SK-N-SH treated with all-trans-retinoic acid at 6 μM for 48 hours (cell line): ENCODE measurements at regions not wholly inside any gene's neighbourhood (a gene's known extent, or its start where the extent isn't known, plus 50 kb on each side); places are given as distances from the start of the nearest gene placed in this dataset.

ENCODE experiments used
- ATAC-seq: fragments of 200-7000 bp; cut with Tn5 transposase; 3 replicates; pipeline ENCODE4 v1.9.1; 2020; ENCODE audit warnings: mild to moderate bottlenecking, moderate library complexity
- CREB5 ChIP-seq: fragments of 250-450 bp; sonication (Bioruptor Pico); IDR thresholded peaks from 2 replicates; pipeline ENCODE4 v1.5.1; 2020; ENCODE audit warnings: low read depth, mild to moderate bottlenecking, moderate library complexity
- CSDC2 ChIP-seq: fragments of 250-450 bp; sonication (Bioruptor Pico); IDR thresholded peaks from 2 replicates; pipeline ENCODE4 v1.5.0; 2020; ENCODE audit warnings: mild to moderate bottlenecking, moderate library complexity
- CSRNP3 ChIP-seq: fragments of 250-450 bp; sonication (Bioruptor Pico); IDR thresholded peaks from 2 replicates; pipeline ENCODE4 v1.5.1; 2021; ENCODE audit warnings: mild to moderate bottlenecking, moderate library complexity
- GLIS3 ChIP-seq: fragments of 250-450 bp; sonication (Bioruptor Pico); IDR thresholded peaks from 2 replicates; pipeline ENCODE4 v1.5.0; 2020; ENCODE audit warnings: mild to moderate bottlenecking, moderate library complexity
- ISL1 ChIP-seq: fragments of 250-450 bp; sonication (Bioruptor Pico); IDR thresholded peaks from 2 replicates; pipeline ENCODE4 v2.1.2; 2022; ENCODE audit warnings: mild to moderate bottlenecking, moderate library complexity
- OSR1 ChIP-seq: fragments of 250-450 bp; sonication (Bioruptor Pico); IDR thresholded peaks from 2 replicates; pipeline ENCODE4 v1.8.0; 2022; ENCODE audit warnings: moderate library complexity, mild to moderate bottlenecking, inconsistent platforms
- POU6F1 ChIP-seq: fragments of 250-450 bp; sonication (Bioruptor Pico); IDR thresholded peaks from 2 replicates; pipeline ENCODE4 v1.8.0; 2021; ENCODE audit warnings: low read depth, mild to moderate bottlenecking, moderate library complexity, borderline replicate concordance
- PPARA ChIP-seq: fragments of 250-450 bp; sonication (Bioruptor Pico); IDR thresholded peaks from 2 replicates; pipeline ENCODE4 v1.5.0; 2020; ENCODE audit warnings: mild to moderate bottlenecking, borderline replicate concordance
- RARB ChIP-seq: fragments of 250-450 bp; sonication (Bioruptor Pico); IDR thresholded peaks from 2 replicates; pipeline ENCODE4 v1.8.0; 2021; ENCODE audit warnings: mild to moderate bottlenecking, moderate library complexity
- SNAI2 ChIP-seq: fragments of 250-450 bp; sonication (Bioruptor Pico); IDR thresholded peaks from 2 replicates; pipeline ENCODE4 v1.5.0; 2020; ENCODE audit warnings: mild to moderate bottlenecking, moderate library complexity
- TCF4 ChIP-seq: fragments of 250-450 bp; sonication (Bioruptor Pico); IDR thresholded peaks from 2 replicates; pipeline ENCODE4 v1.8.0; 2021; ENCODE audit warnings: mild to moderate bottlenecking, moderate library complexity, borderline replicate concordance
- TOX ChIP-seq: fragments of 250-450 bp; sonication (Bioruptor Pico); IDR thresholded peaks from 2 replicates; pipeline ENCODE4 v1.8.0; 2021; ENCODE audit warnings: mild to moderate bottlenecking, moderate library complexity, borderline replicate concordance
- TSHZ2 ChIP-seq: fragments of 250-450 bp; sonication (Bioruptor Pico); IDR thresholded peaks from 2 replicates; pipeline ENCODE4 v1.5.0; 2020; ENCODE audit warnings: mild to moderate bottlenecking, moderate library complexity
- ZC3H10 ChIP-seq: fragments of 250-450 bp; sonication (Bioruptor Pico); IDR thresholded peaks from 2 replicates; pipeline ENCODE4 v1.5.1; 2021; ENCODE audit warnings: mild to moderate bottlenecking, moderate library complexity
- ZFP3 ChIP-seq: fragments of 250-450 bp; sonication (Bioruptor Pico); IDR thresholded peaks from 2 replicates; pipeline ENCODE4 v1.5.0; 2020; ENCODE audit warnings: mild to moderate bottlenecking, moderate library complexity
- ZNF565 ChIP-seq: fragments of 450-650 bp; formaldehyde crosslinking; conservative IDR thresholded peaks from 2 replicates; pipeline ENCODE4 v1.5.0; 2020; ENCODE audit warnings: low read depth, mild to moderate bottlenecking, moderate library complexity
- ZNF70 ChIP-seq: fragments of 450-650 bp; formaldehyde crosslinking; IDR thresholded peaks from 2 replicates; pipeline ENCODE4 v1.5.0; 2020; ENCODE audit warnings: mild to moderate bottlenecking, moderate library complexity
- ZNF8 ChIP-seq: fragments of 450-650 bp; formaldehyde crosslinking; IDR thresholded peaks from 2 replicates; pipeline ENCODE4 v1.5.0; 2020; ENCODE audit warnings: mild to moderate bottlenecking, moderate library complexity

- TF ChIP-seq CSRNP3 (CRISPR knock-in tag): no peak
- no peak for TF ChIP-seq PPARA (CRISPR knock-in tag)
- no peak for TF ChIP-seq GLIS3 (CRISPR knock-in tag)
- TF ChIP-seq CSDC2: no peak
- TF ChIP-seq ZC3H10 (CRISPR knock-in tag): no peak
- TF ChIP-seq RARB (CRISPR knock-in tag): no peak
- TF ChIP-seq ZNF8 (CRISPR knock-in tag): no peak
- TF ChIP-seq ISL1 (CRISPR knock-in tag): no peak
- no peak for TF ChIP-seq TOX (CRISPR knock-in tag)
- TF ChIP-seq CREB5 (CRISPR knock-in tag): no peak
- TF ChIP-seq ZNF70 (CRISPR knock-in tag): no peak
- TF ChIP-seq, all 23 proteins: peak for 0
Observed at GRCh38 chr5:40374853-40375252, 304.9 kb upstream of the PTGER4 start (continued).

- no peak for ATAC-seq
- no peak for TF ChIP-seq ZNF8 (CRISPR knock-in tag)
- TF ChIP-seq ISL1 (CRISPR knock-in tag): no peak
- TF ChIP-seq ZNF565 (CRISPR knock-in tag): no peak
- TF ChIP-seq TCF4: no peak
- no peak for TF ChIP-seq GLIS3 (CRISPR knock-in tag)
Observed at GRCh38 chr5:40368200-40368599, 311.5 kb upstream of the PTGER4 start.

- no peak for ATAC-seq
- TF ChIP-seq OSR1 (CRISPR knock-in tag) (no peak), SNAI2 (no peak), CREB5 (CRISPR knock-in tag) (no peak), TOX (CRISPR knock-in tag) (no peak), ZNF565 (CRISPR knock-in tag) (no peak), TCF4 (no peak), TSHZ2 (CRISPR knock-in tag) (no peak), RARB (CRISPR knock-in tag) (no peak), ZC3H10 (CRISPR knock-in tag) (no peak), GLIS3 (CRISPR knock-in tag) (no peak), ISL1 (CRISPR knock-in tag) (no peak), PPARA (CRISPR knock-in tag) (no peak), ZFP3 (no peak), CSDC2 (no peak), POU6F1 (CRISPR knock-in tag) (no peak)
Observed at GRCh38 chr5:40367255-40367654, 312.5 kb upstream of the PTGER4 start.
